GM12878 (cell line): ENCODE measurements at regions not wholly inside any gene's neighbourhood (a gene's known extent, or its start where the extent isn't known, plus 50 kb on each side); places are given as distances from the start of the nearest gene placed in this dataset.

ENCODE experiments used
- CHD2 ChIP-seq: IDR thresholded peaks from 2 replicates; pipeline ENCODE4 v1.6.1; 2011; ENCODE audit warnings: low read depth, low read length, improper control_type of control experiment, borderline replicate concordance
- CUX1 ChIP-seq: IDR thresholded peaks from 2 replicates; pipeline ENCODE4 v1.6.1; 2012; ENCODE audit warnings: improper control_type of control experiment, low read depth, low read length; ENCODE audit not compliant: insufficient replicate concordance
- DPF2 ChIP-seq: fragments of 450-650 bp; IDR thresholded peaks from 2 replicates; pipeline ENCODE4 v1.6.1; 2017; ENCODE audit warnings: mild to moderate bottlenecking
- FOS ChIP-seq: IDR thresholded peaks from 3 replicates; pipeline ENCODE4 v1.6.1; 2011; ENCODE audit warnings: borderline replicate concordance; ENCODE audit not compliant: insufficient read length; ENCODE audit errors: extremely low read depth
- KDM1A ChIP-seq: fragments of 200-600 bp; sonication (generic); IDR thresholded peaks from 2 replicates; pipeline ENCODE4 v1.6.1; 2016; ENCODE audit warnings: borderline replicate concordance
- MAX ChIP-seq: IDR thresholded peaks from 2 replicates; pipeline ENCODE4 v1.6.1; 2012; ENCODE audit warnings: low read depth, low read length, improper control_type of control experiment
- MTA3 ChIP-seq: IDR thresholded peaks from 2 replicates; pipeline ENCODE4 v1.6.1; 2012; ENCODE audit warnings: low read length, inconsistent platforms, borderline replicate concordance
- MXI1 ChIP-seq: fragments of 150-350 bp; IDR thresholded peaks from 2 replicates; pipeline ENCODE4 v1.6.1; 2011; ENCODE audit warnings: low read depth, mild to moderate bottlenecking, inconsistent platforms, low read length, improper control_type of control experiment
- POLR2AphosphoS5 ChIP-seq: IDR thresholded peaks from 2 replicates; pipeline ENCODE4 v1.6.1; 2011; ENCODE audit warnings: mild to moderate bottlenecking, low read length, inconsistent platforms
- SKIL ChIP-seq: fragments of 450-650 bp; IDR thresholded peaks from 2 replicates; pipeline ENCODE4 v1.6.1; 2017; ENCODE audit warnings: mild to moderate bottlenecking, low read depth, inconsistent platforms; ENCODE audit not compliant: poor library complexity, severe bottlenecking
- SPI1 ChIP-seq: IDR thresholded peaks from 2 replicates; pipeline ENCODE4 v1.6.1; 2011; ENCODE audit warnings: low read depth, mild to moderate bottlenecking, low read length, moderate library complexity, borderline replicate concordance; ENCODE audit not compliant: insufficient read depth

GRCh38 chrX:113390531-113390930 is 549.9 kb upstream of the AMOT start:
- TF ChIP-seq POLR2AphosphoS5 (no peak), KDM1A (no peak), SKIL (no peak), MTA3 (no peak), SPI1 (no peak), MXI1 (no peak), DPF2 (no peak), FOS (no peak), CUX1 (no peak), CHD2 (no peak), MAX (no peak)
